ENCODE measurements at regions not wholly inside any gene's neighbourhood (a gene's known extent, or its start where the extent isn't known, plus 50 kb on each side); places are given as distances from the start of the nearest gene placed in this dataset.

- DNase-seq (ENCODE audit: low spot score), result peak; percentile 68
- FAIRE-seq, result no peak
These were observed 154.9 kb upstream of the MPPED2 start for GRCh38 chr11:30741039-30741550.

GRCh38 chr11:30740091-30740490, 153.9 kb upstream of the MPPED2 start:
- FAIRE-seq, result no peak

GRCh38 chr11:30735946-30736345, 149.8 kb upstream of the MPPED2 start:
- DNase-seq (ENCODE audit: low spot score), result no peak
- FAIRE-seq, result no peak

More at GRCh38 chr11:30740091-30740490, 153.9 kb upstream of the MPPED2 start:
- no peak for DNase-seq (ENCODE audit: low spot score)

- FAIRE-seq (no peak), DNase-seq (ENCODE audit: low spot score) (no peak)
These were observed 147.6 kb upstream of the MPPED2 start for GRCh38 chr11:30733748-30734147.

- no peak for FAIRE-seq
These were observed 143.9 kb upstream of the MPPED2 start for GRCh38 chr11:30730011-30730410.

GRCh38 chr11:30729187-30729713, 143.1 kb upstream of the MPPED2 start:
- DNase-seq (ENCODE audit: low spot score), result no peak
- FAIRE-seq, result no peak

More at GRCh38 chr11:30730011-30730410, 143.9 kb upstream of the MPPED2 start:
- no peak for DNase-seq (ENCODE audit: low spot score)

- FAIRE-seq (no peak), DNase-seq (ENCODE audit: low spot score) (no peak)
These were observed 139.6 kb upstream of the MPPED2 start for GRCh38 chr11:30725645-30726195.

GRCh38 chr11:30724274-30724673, 138.1 kb upstream of the MPPED2 start:
- DNase-seq (ENCODE audit: low spot score), result no peak
- FAIRE-seq, result no peak

GRCh38 chr11:30719371-30719770, 133.2 kb upstream of the MPPED2 start:
- FAIRE-seq, result no peak

GRCh38 chr11:30717641-30718040, 131.5 kb upstream of the MPPED2 start:
- DNase-seq (ENCODE audit: low spot score), result no peak
- FAIRE-seq, result no peak

More at GRCh38 chr11:30719371-30719770, 133.2 kb upstream of the MPPED2 start:
- no peak for DNase-seq (ENCODE audit: low spot score)

GRCh38 chr11:30717009-30717408, 130.9 kb upstream of the MPPED2 start:
- DNase-seq (ENCODE audit: low spot score), result no peak
- no peak for FAIRE-seq

- FAIRE-seq (no peak), DNase-seq (ENCODE audit: low spot score) (no peak)
These were observed 126.6 kb upstream of the MPPED2 start for GRCh38 chr11:30712749-30713148.

- FAIRE-seq (no peak), DNase-seq (ENCODE audit: low spot score) (no peak)
These were observed 124.1 kb upstream of the MPPED2 start for GRCh38 chr11:30710221-30710620.

GRCh38 chr11:30707110-30707509, 121.0 kb upstream of the MPPED2 start:
- FAIRE-seq (no peak), DNase-seq (ENCODE audit: low spot score) (no peak)

GRCh38 chr11:30705913-30706675, 119.9 kb upstream of the MPPED2 start:
- no peak for FAIRE-seq
- no peak for DNase-seq (ENCODE audit: low spot score)

- no peak for FAIRE-seq
- DNase-seq (ENCODE audit: low spot score), result no peak
These were observed 112.3 kb upstream of the MPPED2 start for GRCh38 chr11:30698425-30698824.

GRCh38 chr11:30697032-30697431, 110.9 kb upstream of the MPPED2 start:
- no peak for FAIRE-seq

GRCh38 chr11:30684772-30685171, 98.6 kb upstream of the MPPED2 start:
- DNase-seq (ENCODE audit: low spot score) (no peak), FAIRE-seq (no peak)

More at GRCh38 chr11:30697032-30697431, 110.9 kb upstream of the MPPED2 start:
- DNase-seq (ENCODE audit: low spot score), result no peak

GRCh38 chr11:30683176-30683575, 97.0 kb upstream of the MPPED2 start:
- no peak for DNase-seq (ENCODE audit: low spot score)
- no peak for FAIRE-seq

GRCh38 chr11:30666817-30667216, 80.7 kb upstream of the MPPED2 start:
- no peak for FAIRE-seq

GRCh38 chr11:30665067-30665466, 78.9 kb upstream of the MPPED2 start:
- DNase-seq (ENCODE audit: low spot score) (no peak), FAIRE-seq (no peak)

More at GRCh38 chr11:30666817-30667216, 80.7 kb upstream of the MPPED2 start:
- no peak for DNase-seq (ENCODE audit: low spot score)

- FAIRE-seq (no peak), DNase-seq (ENCODE audit: low spot score) (no peak)
These were observed 67.5 kb upstream of the MPPED2 start for GRCh38 chr11:30653606-30654005.

All from urothelium cell line (cell line).